ENCODE measurements at regions not wholly inside any gene's neighbourhood (a gene's known extent, or its start where the extent isn't known, plus 50 kb on each side); places are given as distances from the start of the nearest gene placed in this dataset.

- TF ChIP-seq POLR2A (IDR thresholded peaks at IDR 0.05) (no peak), CTCF (IDR thresholded peaks at IDR 0.05) (no peak)
Observed at GRCh38 chr7:112580717-112581435, 100.1 kb downstream of the LSMEM1 start.

Measured in right lobe of liver (tissue), 4 donors.